ENCODE measurements at regions not wholly inside any gene's neighbourhood (a gene's known extent, or its start where the extent isn't known, plus 50 kb on each side); places are given as distances from the start of the nearest gene placed in this dataset.

DNA sequence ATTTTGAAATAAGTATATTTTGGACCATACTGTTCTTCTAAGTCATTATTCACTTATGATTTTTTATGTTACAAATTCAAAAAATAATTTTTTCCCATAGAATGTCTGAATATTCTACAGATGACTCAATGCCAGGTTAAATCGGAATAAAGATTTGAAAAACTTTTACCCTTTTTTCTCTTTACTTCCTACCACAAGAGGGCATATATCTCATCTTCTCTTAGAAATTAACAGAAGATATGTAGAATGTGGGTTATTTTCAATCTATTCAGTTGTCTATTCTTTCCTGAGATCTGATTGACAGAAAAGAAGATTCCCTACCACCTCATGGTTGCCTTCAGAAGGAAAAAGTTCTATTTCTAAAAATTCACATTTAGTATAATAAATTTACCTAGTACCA is 53.0 kb upstream of the KITLG start:
- DNase-seq (ENCODE audit: low read depth): no peak

DNA sequence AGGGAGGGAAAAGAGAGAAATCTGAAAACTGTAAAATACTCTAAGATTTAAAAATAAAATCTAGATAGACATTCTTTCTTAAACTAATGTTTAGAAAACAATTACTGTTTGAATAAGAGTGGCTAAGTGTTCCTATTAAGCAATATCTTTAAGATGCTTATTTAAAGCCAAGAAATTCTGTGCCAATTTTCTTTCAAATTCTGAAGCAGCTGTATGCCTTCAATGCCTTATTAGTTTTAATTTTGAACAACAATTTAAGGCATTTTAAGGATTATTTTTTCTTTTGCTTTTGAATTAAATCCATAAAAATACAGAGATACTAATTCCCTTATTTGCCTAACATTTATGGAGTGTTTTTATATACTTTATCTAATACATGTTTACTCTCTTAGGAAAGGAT is 50.3 kb upstream of the KITLG start:
- no peak for DNase-seq (ENCODE audit: low read depth)
